ENCODE measurements at regions not wholly inside any gene's neighbourhood (a gene's known extent, or its start where the extent isn't known, plus 50 kb on each side); places are given as distances from the start of the nearest gene placed in this dataset.

- TF ChIP-seq CTCF (IDR thresholded peaks at IDR 0.05) (no peak), POLR2A (IDR thresholded peaks at IDR 0.05) (no peak), EP300 (IDR thresholded peaks at IDR 0.05) (no peak)
Measured at GRCh38 chr2:195603998-195604397, 53.0 kb upstream of the SLC39A10 start.

All from suprapubic skin (tissue), 3 donors.